Lower leg skin (tissue), 3 donors: ENCODE measurements at regions not wholly inside any gene's neighbourhood (a gene's known extent, or its start where the extent isn't known, plus 50 kb on each side); places are given as distances from the start of the nearest gene placed in this dataset.

Source experiments
- CTCF ChIP-seq, 3 donors: fragments of 450-650 bp; IDR thresholded peaks; one replicate each; pipeline ENCODE4 v1.5.1; 2016; ENCODE audit warnings: antibody characterized with exemption in 3 of 3, mild to moderate bottlenecking in 3 of 3, moderate library complexity in 2 of 3
- POLR2A ChIP-seq, 2 donors: fragments of 450-650 bp; IDR thresholded peaks; one replicate each; pipeline ENCODE4 v1.6.1; 2016 to 2017; ENCODE audit warnings: antibody characterized with exemption in 2 of 2, mild to moderate bottlenecking in 1 of 2, moderate library complexity in 1 of 2

GRCh38 chr6:6505111-6505510 is 83.4 kb upstream of the LY86 start:
- TF ChIP-seq POLR2A (IDR thresholded peaks at IDR 0.05) (no peak), CTCF (IDR thresholded peaks at IDR 0.05) (no peak)
